ENCODE measurements at regions not wholly inside any gene's neighbourhood (a gene's known extent, or its start where the extent isn't known, plus 50 kb on each side); places are given as distances from the start of the nearest gene placed in this dataset.
"Not testable (repeated sequence)": the region's sequence is repeated elsewhere in the genome, so short reads cannot be mapped to it uniquely, and the experiment has no call there.

DNA sequence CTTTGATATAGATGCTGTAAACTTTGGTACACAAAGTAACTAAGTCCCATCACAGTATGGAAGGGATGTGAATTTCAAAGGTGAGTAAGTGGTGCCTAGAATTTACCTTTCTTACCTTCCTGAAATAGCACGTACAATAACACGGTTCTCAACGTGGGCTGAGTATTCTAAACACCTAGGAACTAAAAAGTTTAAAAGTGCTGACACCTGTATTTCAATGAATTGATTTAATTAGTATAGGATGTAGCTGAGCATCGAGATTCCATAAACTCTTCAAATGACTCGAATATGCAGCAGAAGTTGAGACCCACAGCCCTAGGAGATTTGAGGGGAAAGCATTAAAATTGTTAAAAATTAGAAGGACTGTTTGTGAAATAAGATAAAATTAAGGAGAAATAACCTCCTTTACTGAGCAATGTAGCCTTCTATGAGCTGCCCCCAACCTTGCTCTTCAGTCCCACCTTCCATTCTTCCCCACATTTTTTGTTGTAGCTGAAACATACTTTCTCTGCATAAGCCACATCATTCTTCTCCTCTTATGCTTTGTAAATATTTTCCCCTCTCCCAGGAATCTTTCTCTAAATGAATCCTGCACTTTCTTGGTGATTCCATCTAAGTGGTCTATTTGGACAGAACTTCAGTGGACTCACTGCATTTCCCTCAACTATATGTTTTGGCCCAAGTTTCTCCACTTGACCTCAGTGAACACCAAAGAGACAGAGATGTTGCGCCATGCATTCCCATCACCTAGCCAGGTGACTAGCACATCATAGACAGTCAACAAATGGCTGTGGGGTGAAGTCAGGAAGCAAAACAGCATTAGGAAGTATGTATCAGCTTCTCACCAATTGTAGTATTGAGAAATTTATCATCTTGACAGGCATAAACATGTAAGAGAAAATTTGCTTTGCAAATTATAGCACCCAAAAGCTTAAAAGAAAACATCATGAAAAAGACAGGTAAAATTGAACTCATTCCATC is 156.5 kb upstream of the TAS2R1 start:
- DNase-seq = no peak

DNA sequence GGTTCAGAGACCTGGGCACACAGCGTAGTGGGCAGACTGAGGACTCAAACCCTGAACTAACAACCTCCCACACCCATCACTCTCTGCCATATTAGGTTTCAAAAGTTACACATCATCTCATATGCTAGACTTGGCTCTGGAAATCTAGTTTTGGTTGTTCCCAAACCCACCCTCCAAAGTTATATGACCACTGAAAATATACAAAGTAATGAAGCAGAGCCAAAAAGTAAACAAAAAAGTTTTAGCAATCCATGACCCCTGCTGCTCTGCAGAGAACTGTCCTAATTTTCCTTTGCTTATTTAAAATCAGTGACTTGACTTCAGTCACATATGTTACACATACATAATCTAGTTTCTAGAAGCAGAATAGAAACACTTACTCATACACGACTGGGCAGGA is 155.6 kb upstream of the TAS2R1 start:
- no peak for DNase-seq

DNA sequence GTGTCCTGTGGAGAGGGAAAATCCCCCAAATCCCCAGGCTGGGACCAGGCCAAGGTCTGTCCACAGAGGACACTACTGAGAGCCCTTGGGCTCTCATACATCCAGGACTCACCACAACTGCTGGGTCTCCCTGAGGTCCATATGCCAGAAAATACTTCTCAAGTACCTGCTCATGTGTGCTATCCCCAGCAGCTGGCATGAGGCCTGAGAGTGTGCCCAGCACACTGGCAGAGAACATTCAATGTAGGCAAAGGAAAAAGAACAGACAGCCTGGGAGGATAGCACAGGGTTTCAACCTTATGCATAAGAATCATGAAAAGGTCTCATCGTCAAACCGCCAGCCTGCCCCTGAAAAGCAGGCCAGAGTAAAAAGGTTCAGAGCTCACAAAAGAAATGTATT is 154.1 kb upstream of the TAS2R1 start:
- no peak for DNase-seq

DNA sequence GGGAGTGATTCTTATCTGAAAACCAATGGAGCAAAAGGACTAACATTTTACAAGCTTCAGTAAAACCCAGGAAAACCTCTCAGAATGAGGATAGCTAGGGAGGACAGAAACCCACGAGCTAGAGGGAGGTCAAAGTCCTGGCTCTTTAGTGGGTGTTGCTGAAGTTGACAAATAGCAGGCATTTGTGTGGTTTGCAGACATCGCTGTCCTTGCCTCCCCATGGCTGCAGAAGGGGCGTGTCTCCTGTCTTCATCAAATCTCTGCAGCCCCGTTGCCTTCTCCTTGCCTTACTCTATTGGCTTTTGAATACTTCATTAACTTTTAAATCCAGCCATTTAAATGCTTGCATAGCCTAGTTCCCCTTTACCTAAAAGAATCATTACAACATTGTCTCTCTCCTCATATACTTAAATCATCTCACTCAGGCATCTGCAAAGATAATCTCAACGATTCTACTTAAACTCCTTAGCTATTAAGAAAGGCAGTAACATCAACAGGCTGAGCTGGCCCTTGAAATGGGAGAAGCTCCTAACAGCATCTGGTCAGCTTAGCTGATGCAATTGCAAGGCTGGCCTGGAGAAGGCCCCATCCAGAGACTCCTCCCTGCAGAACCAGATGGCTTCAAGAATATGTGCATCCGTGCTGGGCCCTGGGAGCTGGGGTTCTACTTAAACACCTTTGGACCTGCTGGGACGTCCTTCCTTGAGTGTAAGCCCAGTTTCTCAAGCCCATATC is 152.8 kb upstream of the TAS2R1 start:
- no peak for DNase-seq

DNA sequence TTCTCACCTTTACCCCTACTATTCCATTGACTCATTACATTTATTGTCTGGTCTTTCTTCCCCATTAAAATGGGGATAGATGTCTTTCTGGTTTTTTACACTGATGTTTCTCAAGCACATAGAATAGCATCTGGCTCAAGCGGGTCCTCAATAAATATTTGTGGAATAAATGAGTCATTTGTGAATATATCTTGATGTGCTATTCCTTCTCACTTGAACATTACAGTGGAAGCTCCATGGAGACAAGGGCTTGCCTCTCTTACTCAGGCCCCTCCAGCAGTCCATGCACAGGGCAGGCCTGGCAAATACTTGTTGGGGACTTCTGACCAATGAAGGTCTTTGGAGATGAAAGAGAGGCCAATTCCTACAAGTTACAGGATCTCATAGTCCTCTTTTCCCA is 151.7 kb upstream of the TAS2R1 start:
- no peak for DNase-seq

DNA sequence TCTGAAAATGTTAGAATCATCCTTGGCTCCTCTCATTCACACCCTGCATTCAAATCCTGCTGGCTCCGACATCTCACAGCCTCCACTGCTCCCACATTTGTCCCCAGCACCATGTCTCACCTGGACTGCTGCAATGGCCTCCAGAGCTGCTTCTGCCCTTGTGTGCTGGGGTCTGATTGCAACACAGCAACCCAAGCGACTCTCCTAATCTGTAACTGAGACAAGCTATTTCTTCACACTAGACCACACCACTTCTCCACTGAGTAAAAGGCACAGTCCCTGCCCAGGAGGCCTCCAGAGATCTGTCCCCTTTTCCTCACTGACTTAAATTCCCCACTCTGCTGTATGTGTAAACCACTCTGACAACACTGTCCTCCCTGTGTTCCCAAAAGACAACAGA is 151.1 kb upstream of the TAS2R1 start:
- no peak for DNase-seq

DNA sequence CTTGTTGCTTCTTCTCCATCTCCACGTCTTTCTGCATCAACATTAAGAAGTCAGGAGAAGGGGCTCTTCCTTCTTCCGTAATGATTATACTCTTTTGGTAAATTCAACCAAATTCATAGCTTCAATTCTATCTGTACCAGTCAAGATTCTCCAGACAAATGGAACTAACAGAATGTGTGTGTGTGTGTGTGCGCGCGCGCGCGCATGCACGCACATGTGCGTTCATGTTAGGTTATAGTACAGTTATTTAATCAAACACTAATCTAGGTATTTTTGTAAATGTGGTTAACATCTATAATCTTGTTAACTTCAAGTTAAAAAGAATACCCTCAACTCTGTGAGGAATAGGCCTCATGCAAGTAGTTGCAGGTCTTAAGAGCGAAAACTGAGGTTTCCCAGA is 150.3 kb upstream of the TAS2R1 start:
- no peak for DNase-seq

DNA sequence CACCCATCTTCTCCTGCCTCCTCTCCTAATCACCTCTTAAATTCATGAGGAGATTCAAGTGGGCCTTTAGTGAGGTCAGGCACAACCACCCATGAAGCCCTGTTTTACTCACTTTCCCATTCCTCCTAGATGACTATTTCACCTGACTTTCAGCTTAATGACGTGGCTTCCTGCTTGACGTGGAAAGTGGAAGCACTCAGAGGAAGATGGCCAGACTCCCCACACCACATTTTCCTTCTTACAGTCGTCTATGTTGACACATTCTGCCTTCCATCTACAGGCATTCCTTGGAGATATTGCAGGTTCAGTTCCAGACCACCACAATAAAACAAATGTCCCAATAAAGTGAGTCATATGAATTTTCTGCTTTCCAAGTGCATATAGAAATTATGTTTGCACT is 146.4 kb upstream of the TAS2R1 start:
- no peak for DNase-seq

DNA sequence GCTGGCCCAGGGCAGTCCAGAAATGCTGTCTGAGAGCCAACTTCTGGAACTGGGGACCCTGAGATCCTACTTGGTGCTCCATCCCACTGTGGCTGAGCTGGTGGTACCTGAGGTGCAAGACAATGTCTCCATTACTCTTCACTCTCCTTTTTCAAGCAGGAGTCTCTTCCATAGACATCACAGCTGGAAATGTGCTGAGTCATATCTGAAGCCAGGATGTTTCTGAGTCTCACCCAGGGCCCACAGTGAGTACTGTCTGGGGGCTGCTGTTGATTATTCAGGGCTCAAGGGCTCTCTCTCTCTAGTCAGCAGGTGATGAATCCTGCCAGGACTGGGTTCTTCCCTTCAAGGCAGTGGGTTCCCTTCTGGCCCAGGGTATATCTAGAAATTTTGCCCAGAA is 145.2 kb upstream of the TAS2R1 start:
- DNase-seq = no peak

DNA sequence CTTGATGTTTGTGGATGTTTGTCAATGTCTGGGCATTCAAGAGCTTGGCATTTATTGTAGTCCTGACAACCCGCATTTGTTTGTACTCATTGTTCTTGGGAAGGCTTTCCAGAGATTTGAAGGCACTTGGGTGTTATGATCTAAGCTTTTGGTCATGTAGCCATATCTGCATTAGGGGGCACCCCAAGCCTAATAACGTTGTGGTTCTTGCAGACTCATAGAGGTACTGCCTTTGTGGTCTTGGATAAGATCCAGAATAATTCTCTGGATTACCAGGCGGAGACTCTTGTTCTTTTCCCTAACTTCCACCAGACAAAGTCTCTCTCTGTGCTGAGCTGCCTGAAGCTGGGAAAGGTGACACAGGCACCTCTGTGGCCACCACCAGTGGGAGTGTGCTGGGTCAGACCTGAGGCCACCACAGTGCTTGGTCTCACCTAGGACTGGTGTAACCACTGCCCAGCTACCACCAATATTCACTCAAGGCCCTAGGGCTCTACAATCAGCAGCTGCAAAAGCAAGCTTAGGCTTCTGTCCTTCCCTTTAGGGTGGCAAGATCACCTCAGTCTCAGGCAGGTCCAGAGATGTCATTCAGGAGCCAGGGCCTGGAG is 144.4 kb upstream of the TAS2R1 start:
- DNase-seq = no peak

DNA sequence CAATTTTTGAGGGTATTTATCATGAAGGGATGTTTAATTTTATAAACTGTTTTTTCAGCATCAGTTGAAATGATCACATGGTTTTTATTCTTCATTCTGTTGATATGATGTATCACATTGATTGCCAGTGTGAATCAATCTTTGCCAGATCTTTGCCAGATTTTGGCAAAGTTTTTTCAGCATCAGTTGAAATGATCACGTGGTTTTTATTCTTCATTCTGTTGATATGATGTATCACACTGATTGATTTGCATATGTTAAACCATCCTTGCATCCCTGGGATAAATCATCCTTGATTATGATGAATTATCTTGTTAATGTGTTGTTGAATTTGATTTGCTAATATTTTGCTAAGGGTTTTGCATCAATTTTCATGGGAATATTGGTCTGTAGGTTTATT is 140.9 kb upstream of the TAS2R1 start:
- DNase-seq = no peak

DNA sequence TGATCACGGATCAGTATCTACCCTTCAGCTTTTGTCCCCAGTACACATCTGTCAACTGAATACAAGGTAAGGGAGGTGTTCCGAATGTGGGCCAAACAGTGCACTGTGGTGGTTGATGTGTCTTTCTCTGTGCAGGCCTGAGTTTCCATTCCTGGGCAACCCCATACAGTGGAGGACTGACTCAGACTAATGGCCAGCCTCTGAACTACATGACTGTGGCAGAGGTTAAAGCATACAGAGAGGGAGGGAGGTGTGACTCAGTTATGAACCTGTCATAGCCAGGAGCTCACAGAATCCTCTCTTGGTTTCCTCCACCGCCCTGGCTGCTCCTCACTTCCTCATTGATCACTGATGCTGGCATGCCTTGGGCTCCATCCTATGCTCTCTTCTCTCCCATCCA is 136.4 kb upstream of the TAS2R1 start:
- DNase-seq = no peak

DNA sequence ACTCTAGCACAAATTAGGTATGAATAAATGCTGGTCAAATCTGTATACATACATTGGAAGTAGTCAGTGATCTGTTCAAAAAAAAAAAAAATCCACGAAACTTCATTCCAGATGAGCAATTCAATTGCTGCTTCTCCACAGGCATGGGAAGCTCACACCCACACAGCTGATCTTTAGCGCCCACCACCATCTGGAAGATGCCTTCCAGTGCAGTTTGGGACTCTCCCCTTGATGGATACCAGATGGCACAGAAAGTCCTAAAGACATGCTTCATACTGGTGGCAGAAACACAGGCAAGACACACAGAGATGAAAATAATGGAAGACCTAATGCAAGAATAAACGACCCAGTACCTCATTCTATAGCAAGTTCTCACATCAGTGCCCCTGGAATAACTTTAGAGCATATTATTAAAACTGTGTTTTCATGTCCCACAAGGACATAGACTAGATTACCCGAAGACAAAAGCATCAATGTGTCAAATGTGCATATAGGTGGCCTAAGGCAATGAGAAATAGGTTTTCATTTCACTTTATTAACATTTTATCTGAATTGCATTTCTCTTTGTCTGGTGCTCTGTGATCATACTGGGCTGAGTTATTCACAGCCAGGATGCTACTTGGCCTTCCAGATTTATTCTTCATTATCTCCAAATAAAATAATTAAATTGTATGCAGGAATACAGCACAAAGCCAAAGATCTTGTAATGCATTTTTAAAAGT is 135.4 kb upstream of the TAS2R1 start:
- no peak for DNase-seq

DNA sequence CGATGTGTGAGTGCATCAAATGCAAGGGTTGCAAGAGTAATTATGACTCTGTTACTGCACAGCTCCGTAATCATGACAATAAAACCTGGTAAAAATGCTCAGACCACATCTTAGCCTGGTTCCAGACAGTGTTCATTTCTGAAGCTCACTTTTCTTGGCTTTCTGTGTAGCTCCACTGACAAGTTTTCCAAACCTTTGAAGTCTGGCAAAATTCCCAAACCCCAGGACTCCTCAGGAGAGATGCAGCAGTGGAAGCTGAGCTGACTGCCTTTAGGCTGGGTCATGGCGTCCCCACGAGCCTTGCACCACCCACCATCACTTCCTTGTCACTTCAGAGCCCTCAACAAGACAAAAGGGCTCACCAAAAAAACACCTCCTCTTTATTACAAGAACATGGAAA is 131.6 kb upstream of the TAS2R1 start:
- DNase-seq = no peak

DNA sequence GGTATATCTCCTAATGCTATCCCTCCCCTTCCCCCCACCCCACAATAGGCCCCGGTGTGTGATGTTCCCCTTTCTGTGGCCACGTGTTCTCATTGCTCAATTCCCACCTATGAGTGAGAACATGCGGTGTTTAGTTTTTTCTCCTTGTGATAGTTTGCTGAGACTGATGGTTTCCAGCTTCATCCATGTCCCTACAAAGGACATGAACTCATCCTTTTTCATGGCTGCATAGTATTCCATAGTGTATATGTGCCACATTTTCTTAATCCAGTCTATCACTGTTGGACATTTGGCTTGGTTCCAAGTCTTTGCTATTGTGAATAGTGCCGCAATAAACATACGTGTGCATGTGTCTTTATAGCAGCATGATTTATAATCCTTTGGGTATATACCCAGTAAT is 122.5 kb upstream of the TAS2R1 start:
- DNase-seq = not testable (repeated sequence)

DNA sequence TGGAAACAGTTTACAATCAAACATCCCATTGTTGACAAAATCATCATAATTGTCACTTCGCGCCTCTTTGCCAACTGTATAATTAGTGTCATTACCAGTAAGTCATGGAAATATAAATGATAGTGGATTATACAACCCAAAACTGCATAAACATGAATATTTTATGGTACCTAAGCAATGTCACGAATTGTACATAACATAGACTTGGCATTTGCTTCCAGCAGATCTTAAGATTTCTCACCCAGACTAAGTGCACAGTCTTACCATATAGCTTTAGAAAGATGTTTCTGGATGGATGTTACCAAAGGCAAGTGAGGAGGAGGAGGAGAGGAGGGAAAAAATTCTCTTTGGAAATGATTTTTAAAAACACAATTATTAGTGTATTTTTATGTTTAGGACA is 113.4 kb upstream of the TAS2R1 start:
- DNase-seq = no peak

DNA sequence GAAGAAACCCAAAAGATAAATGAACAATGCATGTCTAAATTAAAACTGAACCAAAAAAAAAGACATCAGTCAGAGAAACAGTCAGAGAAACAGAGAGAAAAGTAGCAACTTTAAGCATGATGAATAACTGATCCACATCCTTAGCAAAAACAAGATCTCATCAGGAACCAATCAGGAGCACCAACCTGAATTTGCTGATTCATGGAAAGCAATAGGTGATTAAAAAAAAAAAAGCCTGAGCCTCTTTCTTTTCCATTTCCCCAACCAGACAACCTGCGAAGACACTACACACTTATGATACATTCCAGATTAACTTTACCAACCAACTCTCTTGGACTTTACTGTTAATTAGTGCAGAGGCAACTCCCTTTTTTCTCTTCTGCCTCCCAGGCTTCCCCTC is 112.7 kb upstream of the TAS2R1 start:
- DNase-seq = no peak

DNA sequence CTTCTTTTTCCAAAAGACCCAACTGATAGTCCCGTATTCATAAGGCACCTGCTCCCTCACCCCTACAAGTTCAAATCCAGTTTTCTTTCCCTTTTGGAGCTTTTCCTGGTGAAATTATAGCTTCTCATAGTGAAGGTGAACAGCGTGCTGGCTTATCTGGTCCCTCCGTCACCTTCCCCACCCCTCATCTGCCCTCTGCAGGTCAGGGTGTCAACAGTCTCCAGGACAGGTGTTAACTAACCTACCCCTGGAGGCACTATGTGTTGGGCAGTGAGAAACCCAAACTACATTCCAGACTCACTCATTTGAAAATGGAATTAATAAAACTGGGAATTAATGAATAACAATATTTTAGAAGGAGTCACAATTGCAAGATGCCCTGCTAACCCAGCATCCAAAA is 109.0 kb upstream of the TAS2R1 start:
- no peak for DNase-seq

DNA sequence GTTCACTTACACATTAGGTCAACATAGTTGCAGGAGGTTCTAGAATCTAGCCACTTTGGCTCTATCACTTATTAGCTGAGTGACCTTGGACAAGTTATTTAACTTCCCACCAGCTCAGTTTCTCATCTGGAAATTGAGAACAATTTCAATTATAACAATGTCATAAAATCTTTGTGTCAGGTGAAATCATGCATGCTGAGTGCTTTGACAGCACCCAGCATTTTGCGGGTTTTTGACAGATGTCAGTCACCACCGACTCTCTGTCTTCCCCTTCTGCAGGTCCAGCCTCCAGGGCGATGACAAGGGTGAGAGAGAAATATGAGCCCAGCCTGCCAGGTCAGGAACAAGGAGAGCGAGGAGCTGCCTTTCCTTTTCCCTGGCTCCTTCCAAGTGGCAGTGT is 107.1 kb upstream of the TAS2R1 start:
- DNase-seq = no peak

DNA sequence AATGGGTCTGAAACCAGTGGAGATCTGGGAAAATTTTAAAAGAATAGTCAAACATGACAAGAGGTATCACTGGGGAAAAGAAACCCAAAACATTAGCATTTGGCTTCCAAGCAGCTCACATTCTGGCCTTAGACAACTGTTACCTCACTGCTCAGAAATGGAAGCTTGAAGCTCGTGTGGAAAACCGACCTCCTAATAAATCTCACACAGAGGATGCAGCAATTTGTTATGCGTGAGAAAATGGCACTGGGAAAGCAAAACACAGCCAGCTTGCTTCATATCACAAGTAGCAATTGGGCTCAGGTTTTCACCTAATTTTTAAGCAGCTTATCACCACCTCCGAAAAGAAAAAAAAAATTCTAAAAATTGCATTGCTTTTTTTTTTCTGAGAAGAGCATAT is 103.3 kb upstream of the TAS2R1 start:
- DNase-seq = no peak

DNA sequence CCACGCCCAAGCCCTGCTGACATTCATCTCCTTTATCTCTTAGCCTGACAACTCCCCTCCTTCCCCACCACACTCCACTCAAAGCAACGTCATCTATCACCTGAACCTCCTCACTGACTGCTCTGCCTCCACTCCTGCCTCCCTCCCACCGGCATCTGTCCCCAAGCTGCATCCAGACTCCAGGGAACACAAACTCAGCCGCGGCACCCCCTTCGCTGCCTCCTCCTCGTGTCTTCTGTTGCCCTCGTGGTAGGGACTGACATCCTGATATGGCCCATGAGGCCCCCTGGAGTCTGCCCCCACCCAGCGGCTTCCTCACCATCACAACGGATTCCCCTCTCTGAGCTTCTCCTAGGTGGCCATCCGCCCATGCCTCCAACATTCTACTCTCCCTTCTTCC is 101.0 kb upstream of the TAS2R1 start:
- no peak for DNase-seq

DNA sequence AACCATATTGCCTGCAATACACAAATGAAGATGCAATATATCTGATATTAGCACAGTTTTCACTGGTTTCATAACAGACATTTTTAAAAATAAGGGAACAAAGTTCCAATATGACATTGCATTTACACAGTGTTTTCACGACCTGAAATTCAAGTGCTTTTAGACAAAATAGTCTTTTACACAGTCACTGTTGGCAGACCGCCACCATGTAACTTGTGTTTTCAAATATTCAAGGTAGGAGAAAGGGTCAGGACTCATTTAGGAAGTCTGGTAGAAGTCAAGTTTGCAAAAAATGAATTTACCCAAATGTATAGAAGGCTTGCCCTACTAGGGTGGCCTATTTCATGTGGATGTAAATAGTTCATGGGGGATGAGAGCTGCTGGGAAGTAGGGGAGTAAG is 98.1 kb upstream of the TAS2R1 start:
- no peak for DNase-seq

DNA sequence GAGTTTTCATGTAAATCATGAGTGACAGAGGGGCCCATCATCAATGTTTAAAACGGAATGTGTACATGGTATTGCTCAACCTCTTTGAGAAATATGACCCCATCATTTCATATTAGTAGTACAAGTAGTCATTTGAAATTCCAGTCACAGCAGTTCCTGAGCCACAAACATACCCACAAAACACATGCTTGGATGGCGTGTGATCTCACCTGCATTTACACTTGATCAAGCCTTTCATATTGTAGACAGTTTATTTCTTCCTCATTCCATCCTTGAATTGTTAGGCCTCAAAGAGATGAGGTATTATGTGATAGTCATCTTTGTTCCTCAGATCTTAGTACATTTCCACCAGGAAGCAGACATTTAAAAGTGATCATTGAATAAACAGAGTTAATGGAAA is 96.8 kb upstream of the TAS2R1 start:
- no peak for DNase-seq

All from cerebellar nuclear complex (tissue), 1 donor.